ENCODE measurements at regions not wholly inside any gene's neighbourhood (a gene's known extent, or its start where the extent isn't known, plus 50 kb on each side); places are given as distances from the start of the nearest gene placed in this dataset.
A peak's percentile ranks its signal among the peaks of the same experiment; 100 is the strongest.

- DNase-seq, result no peak
Measured at GRCh38 chr13:57224414-57224813, 57.4 kb downstream of the PRR20E start.

- no peak for DNase-seq
Measured at GRCh38 chr13:57250472-57250871, 83.5 kb downstream of the PRR20E start.

- DNase-seq, result no peak
Measured at GRCh38 chr13:57253551-57253950, 86.6 kb downstream of the PRR20E start.

GRCh38 chr13:57264965-57265364 is 98.0 kb downstream of the PRR20E start:
- no peak for DNase-seq

- no peak for DNase-seq
Measured at GRCh38 chr13:57270493-57270892, 103.5 kb downstream of the PRR20E start.

GRCh38 chr13:57286511-57287098 is 119.6 kb downstream of the PRR20E start:
- peak; percentile 22 for DNase-seq

- no peak for DNase-seq
Measured at GRCh38 chr13:57302604-57303003, 135.6 kb downstream of the PRR20E start.

- peak; percentile 15 for DNase-seq
Measured at GRCh38 chr13:57311009-57311586, 144.1 kb downstream of the PRR20E start.

GRCh38 chr13:57314897-57315520 is 148.0 kb downstream of the PRR20E start:
- no peak for DNase-seq

GRCh38 chr13:57326532-57326931 is 159.5 kb downstream of the PRR20E start:
- no peak for DNase-seq

GRCh38 chr13:57340878-57341277 is 173.9 kb downstream of the PRR20E start:
- no peak for DNase-seq

GRCh38 chr13:57345526-57345925 is 178.5 kb downstream of the PRR20E start:
- no peak for DNase-seq

- DNase-seq, result no peak
Measured at GRCh38 chr13:57346786-57347185, 179.8 kb downstream of the PRR20E start.

GRCh38 chr13:57352114-57352513 is 185.1 kb downstream of the PRR20E start:
- DNase-seq, result no peak

- DNase-seq, result no peak
Measured at GRCh38 chr13:57353831-57354230, 186.8 kb downstream of the PRR20E start.

GRCh38 chr13:57375876-57376275 is 208.9 kb downstream of the PRR20E start:
- no peak for DNase-seq

GRCh38 chr13:57408312-57408711 is 223.2 kb upstream of the PCDH17 start:
- DNase-seq, result no peak

GRCh38 chr13:57409121-57409520 is 222.4 kb upstream of the PCDH17 start:
- DNase-seq, result no peak

GRCh38 chr13:57409656-57410055 is 221.9 kb upstream of the PCDH17 start:
- no peak for DNase-seq

GRCh38 chr13:57418067-57418677 is 213.4 kb upstream of the PCDH17 start:
- DNase-seq, result no peak

- DNase-seq, result no peak
Measured at GRCh38 chr13:57424379-57424778, 207.2 kb upstream of the PCDH17 start.

GRCh38 chr13:57425531-57425930 is 206.0 kb upstream of the PCDH17 start:
- DNase-seq, result no peak

- no peak for DNase-seq
Measured at GRCh38 chr13:57437587-57437986, 194.0 kb upstream of the PCDH17 start.

- DNase-seq, result no peak
Measured at GRCh38 chr13:57438072-57438471, 193.5 kb upstream of the PCDH17 start.
